ENCODE measurements at regions not wholly inside any gene's neighbourhood (a gene's known extent, or its start where the extent isn't known, plus 50 kb on each side); places are given as distances from the start of the nearest gene placed in this dataset.
A peak's percentile ranks its signal among the peaks of the same experiment; 100 is the strongest.
"Not testable (repeated sequence)": the region's sequence is repeated elsewhere in the genome, so short reads cannot be mapped to it uniquely, and the experiment has no call there.

DNA sequence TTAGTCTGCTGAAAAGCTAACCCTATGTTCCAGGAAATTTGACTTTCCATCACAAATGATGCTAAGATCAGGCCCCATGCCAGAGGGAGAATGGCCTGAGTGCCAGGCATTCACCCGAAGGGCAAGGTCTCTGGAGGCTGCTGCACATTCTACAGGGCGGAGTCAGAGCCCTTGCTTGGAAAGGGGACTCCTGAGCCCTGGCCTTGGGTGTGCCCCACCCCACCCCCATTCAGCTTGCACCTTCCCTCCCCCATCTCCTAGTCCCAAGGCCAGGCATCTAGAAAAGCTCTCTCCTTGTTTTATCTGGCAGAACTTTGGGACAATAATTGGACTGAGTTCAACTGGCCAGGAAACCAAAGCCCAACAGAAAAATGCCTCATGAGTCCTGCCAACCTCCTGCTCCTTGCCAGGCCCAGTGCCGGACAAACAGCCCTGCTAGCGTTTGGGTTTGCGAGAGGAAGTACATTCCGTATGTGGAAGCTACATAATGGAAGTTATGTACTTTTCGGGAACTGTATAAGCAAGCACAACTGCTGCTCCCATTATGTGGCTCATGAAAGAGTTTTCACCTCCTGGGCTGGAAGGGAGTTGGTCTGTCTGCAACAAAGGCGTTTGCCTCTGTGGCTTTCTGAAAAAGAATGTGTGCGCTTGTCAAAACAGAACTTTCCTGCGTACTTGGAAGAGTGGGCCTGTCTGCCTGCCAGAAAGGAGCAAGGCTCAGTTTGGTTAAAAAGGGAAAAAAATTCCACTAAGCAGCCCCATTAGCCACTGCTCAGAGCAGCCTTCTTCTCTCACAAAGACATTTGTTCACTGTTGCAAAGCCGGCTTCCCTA is 321.5 kb upstream of the CTNNB1 start:
- no peak for FAIRE-seq
- no peak for DNase-seq (ENCODE audit: insufficient read length, low spot score)

DNA sequence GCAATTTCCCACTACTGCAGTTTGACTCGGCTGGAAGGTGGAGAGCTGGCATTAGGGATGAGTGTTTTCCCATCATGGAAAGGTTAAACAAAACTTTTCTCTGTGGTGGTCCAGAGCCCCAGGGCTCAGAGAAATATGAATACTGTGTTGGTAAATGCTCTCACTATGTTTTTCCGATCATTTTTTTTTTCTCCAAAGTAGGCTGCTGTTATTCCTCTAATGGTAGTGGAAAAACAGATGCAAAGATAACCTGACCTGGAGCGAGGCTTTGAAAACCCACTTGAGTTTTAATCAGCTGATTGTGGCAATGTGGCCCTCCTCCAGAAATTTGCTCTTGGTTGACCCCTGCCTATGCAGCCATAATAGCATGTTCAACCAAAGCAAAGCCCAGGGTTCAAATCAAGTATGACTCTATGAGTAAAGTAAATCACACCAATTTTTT is 320.8 kb upstream of the CTNNB1 start:
- FAIRE-seq = no peak
- no peak for DNase-seq (ENCODE audit: insufficient read length, low spot score)

DNA sequence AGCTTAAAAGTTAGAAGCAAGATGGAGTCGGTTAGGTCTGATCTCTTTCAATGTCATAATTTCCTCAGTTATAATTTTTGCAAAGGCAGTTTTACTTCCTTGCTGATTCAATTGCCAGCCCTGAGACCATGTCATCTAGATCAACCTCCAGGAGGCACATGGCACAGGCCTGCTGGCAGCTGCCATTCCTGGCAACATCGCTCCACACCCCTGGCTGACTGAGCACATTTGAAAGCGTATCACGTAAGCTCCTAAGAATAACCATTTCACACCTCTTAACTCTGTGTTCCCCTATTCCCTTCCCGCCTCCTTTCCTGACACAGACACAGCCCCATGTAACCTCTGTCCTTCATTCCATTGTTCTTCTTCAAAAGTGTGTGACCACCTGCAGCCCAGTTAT is 313.9 kb upstream of the CTNNB1 start:
- no peak for FAIRE-seq
- DNase-seq (ENCODE audit: insufficient read length, low spot score) = no peak

DNA sequence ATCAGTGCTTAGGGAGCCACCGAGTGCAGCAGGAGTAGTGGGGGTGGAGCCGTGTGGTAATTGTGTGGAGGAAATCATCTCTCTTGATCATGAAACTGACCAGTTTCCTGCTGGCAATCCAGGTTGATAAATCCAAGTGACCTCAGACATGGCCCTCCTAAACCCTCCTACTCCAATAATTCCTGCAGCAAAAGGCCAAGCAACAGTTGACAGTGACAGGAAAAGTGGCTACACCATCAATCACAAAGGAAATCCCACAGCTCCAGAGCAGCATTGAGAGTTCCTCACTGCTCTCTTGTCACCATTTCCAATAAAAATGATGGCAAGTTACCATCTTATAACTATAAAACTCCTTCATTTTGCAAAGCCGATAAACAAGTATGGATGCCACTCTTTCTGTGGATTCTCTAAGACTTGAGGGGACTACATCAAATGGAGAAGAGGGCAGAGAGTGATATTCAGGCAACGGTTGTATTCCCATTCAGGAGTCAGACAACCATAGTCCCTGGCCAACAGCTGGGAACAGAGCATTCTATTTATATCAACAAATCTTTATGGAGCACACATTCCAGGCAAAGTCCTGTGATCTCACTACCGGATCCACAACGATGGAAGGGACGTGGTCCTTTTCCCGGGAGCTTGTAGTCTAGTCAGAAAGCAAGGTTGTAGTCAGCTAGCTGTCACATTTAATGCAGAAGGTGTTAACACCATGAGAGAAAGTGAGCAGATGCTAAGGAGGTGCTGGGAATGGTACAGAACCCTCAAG is 312.5 kb upstream of the CTNNB1 start:
- FAIRE-seq = no peak

DNA sequence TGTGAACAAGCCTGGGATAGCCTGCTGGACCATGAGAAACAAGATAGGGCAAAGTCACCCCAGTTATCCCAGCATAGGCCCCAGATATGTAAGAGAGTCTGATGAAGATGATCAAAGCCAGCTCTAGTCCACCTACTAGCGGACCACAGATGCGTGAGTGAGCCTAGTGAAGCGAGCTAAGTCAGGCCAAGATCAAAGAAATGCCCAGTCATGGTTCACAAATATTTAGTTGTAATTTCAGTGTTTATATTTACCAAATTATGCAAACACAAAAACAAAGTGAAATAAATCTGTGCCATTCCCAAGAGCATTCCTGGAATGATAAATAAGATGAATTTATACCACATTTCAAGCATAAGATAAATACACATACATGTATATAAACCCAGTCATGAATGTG is 308.1 kb upstream of the CTNNB1 start:
- FAIRE-seq = no peak

More for the DNA sequence above, 312.5 kb upstream of the CTNNB1 start:
- no peak for DNase-seq (ENCODE audit: insufficient read length, low spot score)

DNA sequence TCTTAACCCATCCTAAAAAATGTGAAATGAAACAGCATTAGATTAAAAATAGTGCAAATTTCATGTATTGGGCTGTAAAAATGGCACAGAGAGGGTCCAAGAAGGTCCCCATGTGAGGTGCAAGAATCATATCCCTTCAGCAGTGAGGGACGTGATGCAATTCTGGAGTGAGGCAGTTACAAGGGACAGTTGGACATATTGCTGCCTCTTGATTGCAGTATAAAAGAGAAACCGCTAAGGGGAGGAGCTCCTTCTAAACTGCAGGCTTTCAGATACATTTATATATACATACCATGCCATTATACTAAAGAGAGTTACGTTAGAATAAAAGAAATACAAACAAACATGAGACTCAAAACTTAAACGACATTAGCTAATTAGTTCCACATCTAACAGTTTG is 304.2 kb upstream of the CTNNB1 start:
- FAIRE-seq (no peak), DNase-seq (ENCODE audit: insufficient read length, low spot score) (no peak)

More for the DNA sequence above, 308.1 kb upstream of the CTNNB1 start:
- DNase-seq (ENCODE audit: insufficient read length, low spot score) = no peak

DNA sequence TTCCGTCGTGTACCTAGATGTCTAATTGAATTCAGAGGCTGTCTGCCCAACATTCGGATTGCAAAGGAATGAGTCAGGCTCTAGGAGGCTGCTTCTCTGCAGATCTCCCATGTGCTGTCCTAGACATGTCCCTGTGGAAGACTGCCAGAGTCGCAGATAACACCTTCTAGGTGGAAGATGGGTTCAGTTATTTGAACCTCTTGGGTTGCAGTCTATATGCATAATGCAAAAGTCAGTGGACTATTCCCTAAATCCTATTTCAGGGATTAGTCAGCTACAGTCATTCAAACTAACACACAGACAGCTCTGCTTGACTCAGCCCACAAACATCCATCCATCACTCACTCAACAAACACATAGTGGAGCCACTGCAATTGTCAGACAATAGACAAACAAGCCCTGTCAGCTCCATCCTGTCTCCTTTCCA is 300.0 kb upstream of the CTNNB1 start:
- DNase-seq (ENCODE audit: insufficient read length, low spot score) (peak; percentile 2), FAIRE-seq (no peak)

DNA sequence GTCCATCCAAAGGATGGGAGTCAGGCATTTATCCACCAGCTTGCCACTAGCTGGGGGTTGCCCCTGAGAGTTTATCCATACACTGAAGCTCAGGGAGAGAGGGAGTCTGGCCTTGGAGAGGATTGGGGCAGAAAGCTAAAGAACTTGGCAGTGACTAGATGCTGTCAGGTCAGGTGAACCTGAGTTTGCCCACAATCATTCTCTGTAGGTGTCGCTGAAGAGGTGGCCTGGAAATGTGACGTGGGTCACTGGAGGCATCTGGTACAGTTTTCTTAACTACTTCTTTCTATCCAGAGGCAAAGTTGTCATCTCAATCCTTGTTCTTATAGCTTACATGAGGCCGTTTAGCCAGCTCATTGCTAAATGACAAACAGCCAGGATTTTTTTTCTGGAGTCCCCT is 298.0 kb upstream of the CTNNB1 start:
- FAIRE-seq = no peak

DNA sequence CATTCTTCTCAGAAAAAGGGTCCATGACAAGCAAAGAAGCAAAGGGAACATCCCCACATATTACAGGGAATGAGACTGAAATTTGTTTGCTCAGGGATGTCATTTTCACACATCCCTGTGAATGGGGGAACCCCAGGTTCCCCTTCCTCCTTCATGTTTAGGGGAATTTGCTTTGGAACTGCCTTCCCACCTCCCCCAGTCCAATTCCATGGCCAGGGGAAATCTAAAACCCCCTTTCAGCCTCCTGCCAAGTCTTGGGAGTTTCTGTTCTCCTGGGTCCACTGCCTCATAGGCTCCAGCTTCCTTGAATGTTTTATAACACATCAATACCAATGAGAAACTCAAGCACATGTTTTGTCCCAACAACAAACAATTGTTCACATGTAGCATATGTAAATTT is 297.5 kb upstream of the CTNNB1 start:
- FAIRE-seq (no peak), DNase-seq (ENCODE audit: insufficient read length, low spot score) (no peak)

More for the DNA sequence above, 298.0 kb upstream of the CTNNB1 start:
- no peak for DNase-seq (ENCODE audit: insufficient read length, low spot score)

DNA sequence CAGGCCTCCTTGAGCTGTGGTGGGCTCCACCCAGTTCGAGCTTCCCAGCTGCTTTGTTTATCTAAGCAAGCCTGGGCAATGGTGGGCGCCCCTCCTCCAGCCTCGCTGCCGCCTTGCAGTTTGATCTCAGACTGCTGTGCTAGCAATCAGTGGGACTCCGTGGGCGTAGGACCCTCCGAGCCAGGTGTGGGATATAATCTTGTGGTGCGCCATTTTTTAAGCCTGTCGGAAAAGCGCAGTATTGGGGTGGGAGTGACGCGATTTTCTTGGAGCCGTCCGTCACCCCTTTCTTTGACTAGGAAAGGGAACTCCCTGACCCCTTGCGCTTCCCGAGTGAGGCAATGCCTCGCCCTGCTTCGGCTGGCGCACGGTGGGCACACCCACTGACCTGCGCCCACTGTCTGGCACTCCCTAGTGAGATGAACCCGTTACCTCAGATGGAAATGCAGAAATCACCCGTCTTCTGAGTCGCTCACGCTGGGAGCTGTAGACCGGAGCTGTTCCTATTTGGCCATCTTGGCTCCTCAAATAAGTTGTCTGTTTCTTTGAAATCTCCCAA is 291.3 kb upstream of the CTNNB1 start:
- not testable (repeated sequence) for DNase-seq (ENCODE audit: insufficient read length, low spot score)

DNA sequence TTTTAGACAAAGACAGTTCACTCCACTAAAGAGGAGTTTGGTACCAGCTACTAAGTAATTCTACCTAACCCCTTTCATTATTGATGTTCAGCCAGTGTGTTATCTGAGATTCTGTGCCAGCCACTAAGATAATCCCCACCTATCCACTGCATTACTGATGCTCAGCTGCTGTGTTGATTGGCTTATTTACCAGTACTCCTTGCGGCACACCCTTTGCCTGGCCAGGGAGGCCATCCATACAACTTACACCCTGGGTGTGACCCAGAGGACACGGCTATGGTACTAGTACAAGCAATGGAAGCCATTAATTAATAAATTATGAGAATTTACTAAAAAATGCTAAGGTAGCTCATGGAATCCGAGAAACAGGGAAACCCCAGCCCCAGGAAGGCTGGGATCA is 290.7 kb upstream of the CTNNB1 start:
- no peak for FAIRE-seq
- no peak for DNase-seq (ENCODE audit: insufficient read length, low spot score)

More for the DNA sequence above, 291.3 kb upstream of the CTNNB1 start:
- FAIRE-seq = not testable (repeated sequence)

DNA sequence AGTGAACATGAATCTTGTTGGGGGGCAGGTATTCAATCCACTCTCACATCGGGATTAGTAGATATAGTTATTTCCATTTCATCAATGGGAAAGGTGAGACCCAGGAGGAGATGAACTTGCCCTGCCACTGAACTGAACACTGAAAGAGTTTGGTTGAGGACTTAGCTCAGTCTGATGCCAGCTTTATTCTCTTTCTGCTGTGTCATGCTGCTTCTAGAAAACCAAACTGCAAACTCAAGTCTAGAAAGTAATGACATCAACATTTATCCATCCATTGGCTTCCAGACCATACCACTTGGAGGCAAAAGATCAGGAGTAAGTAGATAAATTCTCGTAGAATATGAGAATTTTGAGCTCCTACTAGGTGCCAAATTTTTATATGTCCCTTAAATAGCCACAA is 288.0 kb upstream of the CTNNB1 start:
- DNase-seq (ENCODE audit: insufficient read length, low spot score) (no peak), FAIRE-seq (no peak)

DNA sequence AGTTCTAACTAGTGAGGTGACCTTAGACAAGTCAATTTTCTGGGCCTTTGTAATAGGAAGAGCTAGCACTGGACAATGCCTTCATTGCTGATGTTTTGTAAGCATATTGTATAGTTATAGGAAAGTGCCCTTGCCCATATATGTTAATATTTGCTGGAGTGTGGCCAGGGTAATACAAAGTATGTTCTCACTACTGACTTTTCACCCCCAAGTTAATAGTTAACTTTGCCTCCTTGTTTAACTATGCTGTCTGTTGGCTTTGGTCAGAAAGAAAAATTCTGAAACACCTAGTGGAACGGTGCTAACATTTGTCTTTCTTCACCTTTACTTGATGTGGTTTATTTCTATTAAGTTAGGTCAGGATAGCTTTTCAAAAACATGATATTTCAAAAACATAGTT is 287.4 kb upstream of the CTNNB1 start:
- no peak for DNase-seq (ENCODE audit: insufficient read length, low spot score)
- no peak for FAIRE-seq

DNA sequence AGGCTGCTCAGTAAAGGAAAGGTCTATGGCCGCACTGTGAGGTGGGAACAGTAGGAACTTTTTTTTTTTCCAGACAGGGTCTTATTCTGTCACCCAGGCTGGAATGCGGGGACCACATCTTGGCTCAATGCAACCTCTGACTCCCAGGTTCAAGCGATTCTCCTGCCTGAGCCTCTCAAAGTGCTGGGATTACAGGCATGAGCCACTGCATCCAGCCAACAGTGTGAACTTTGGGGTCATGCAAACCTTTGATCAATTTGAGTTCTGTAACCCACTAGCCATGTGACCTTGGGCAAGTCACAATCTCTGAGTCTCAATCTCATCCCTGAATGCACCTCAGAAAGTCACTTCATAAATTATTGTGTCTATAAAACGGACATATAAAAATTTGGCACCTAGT is 286.8 kb upstream of the CTNNB1 start:
- DNase-seq (ENCODE audit: insufficient read length, low spot score) (no peak), FAIRE-seq (no peak)

DNA sequence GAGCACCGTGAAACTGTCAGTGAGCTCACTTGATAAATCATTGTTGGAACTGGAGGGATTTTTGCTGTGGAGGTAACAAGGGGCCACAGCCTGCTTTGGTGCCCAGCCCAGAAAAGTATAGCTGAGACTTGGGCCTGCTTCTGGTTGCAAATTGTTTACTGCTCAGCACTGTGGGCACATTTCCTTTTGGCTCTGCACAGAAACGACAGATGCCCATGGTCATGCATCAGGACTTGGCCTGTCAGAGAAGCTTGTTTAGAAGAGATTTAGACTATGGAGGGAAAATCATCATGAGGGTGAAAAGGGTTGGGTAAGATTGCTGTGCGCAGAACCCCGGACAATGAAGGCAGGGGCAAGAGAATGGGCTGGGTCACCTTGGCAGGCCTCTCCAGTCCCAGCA is 286.1 kb upstream of the CTNNB1 start:
- FAIRE-seq (no peak), DNase-seq (ENCODE audit: insufficient read length, low spot score) (no peak)

DNA sequence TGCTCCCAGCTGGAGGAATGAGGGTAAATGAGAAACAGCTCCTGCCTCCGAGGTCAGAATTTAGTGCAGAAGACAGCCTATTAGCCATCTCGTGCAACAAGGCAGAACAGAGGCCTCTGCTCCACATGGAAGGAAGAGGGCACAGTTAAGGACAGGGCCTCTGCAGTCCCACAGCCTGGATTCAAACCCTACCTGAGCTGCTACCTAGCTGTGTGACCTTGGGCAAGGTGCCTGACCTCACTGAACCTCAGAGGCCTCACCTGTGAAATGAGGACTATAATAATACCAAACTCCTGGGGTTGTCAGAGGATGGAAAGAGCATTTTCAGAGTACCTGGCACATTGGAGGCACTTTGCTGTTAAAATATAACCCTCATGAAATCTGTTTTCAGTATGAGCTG is 285.7 kb upstream of the CTNNB1 start:
- no peak for FAIRE-seq

DNA sequence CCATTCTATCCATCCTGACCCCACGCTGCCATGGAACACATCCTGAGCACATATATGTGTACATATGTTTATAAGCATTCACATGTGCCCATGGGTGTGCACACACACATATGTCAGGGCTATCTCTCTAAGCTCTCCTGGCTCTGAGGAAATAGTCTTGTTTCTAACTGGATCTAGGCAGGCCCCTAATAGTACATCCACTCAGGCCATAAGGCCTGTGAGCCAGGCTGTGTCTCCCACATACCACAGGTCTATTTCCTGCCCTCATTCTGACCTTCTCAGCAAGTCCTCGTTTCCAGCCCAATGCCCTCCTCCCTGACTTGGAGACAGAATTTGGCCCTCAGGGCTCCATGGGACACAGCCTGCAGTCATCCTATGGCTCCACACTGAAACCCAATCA is 284.8 kb upstream of the CTNNB1 start:
- FAIRE-seq = no peak

More for the DNA sequence above, 285.7 kb upstream of the CTNNB1 start:
- no peak for DNase-seq (ENCODE audit: insufficient read length, low spot score)

DNA sequence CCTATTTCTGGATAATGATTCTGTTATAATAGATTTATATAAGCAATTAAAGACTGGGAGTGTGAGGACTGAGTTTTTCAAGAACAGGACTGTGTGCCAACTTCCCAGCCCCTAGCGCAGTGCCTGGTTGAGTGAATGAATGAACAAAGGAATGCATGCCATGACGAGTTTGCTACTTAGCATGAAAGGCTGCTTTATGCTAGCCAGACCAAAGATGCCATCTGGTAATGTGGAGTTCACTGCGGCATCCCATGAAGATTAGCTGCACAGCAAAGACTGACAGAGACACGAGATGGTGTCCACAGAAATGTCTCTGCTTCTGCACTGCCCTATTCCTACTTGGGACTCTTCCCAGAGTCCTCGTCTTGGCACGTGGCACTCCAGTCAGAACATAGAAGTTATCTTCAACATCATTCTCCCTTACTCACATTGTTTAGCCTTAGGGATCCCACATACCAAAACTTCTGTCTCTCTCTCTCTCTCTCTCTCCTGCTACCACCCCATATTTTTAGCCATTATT is 283.9 kb upstream of the CTNNB1 start:
- DNase-seq (ENCODE audit: insufficient read length, low spot score) (no peak), FAIRE-seq (no peak)

More for the DNA sequence above, 284.8 kb upstream of the CTNNB1 start:
- DNase-seq (ENCODE audit: insufficient read length, low spot score) = no peak

DNA sequence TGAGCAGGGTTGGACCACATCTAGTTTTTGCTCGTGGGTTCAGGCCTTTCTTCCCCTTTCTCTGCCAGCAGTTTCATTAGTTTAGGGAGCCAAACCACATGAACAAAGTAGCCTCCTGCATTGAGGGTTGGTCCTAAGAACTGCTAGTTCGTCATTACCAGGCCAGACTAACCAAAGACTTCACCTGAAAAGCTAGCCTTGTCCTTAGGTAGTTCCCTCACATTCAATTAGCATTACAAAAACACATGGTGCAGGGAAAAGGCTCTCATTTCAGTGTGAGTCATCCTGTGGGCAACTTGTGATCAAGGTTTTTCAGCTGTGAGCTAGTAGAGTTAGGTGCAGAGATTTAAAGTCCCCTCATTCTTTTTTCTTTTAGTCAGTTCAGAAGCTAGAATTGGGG is 279.3 kb upstream of the CTNNB1 start:
- no peak for FAIRE-seq
- DNase-seq (ENCODE audit: insufficient read length, low spot score) = no peak

DNA sequence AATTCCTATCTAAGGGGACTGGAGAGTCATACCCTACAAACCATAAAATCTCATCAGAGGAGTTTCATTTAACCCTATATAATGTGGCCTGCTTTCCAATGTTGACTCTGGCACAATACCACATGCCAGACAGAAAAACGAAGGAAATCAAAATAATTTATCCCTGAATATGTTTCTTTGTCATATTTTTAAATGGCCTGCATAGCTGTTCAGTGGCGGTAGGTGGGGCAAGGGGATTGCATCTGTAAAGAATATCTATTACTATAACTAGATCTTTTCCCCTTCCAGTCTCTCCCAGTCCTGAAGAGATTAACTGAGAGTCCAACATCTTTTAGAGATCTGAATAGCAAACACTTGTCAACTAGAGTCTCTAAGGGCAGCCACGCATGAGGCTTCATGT is 278.1 kb upstream of the CTNNB1 start:
- DNase-seq (ENCODE audit: insufficient read length, low spot score) (no peak), FAIRE-seq (no peak)

DNA sequence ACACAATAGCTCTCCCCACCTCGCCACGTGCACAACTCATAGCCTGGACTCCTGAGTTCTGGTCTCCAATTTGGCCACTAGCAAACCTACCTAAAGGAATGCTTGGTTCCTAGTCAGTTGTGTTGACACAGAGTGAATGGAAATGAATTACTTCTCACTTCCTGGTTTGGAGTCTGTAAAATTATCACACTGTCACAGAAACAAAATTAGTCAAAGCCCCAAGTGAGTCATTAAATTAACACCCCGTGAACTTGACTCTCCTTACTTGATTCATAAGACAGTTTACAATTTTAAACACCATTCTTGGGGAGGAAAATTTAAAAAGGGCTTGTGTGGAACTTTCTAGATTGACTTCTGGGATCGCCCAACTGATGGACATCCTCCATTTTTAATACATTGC is 276.2 kb upstream of the CTNNB1 start:
- no peak for DNase-seq (ENCODE audit: insufficient read length, low spot score)
- FAIRE-seq = no peak
